ENCODE measurements at regions not wholly inside any gene's neighbourhood (a gene's known extent, or its start where the extent isn't known, plus 50 kb on each side); places are given as distances from the start of the nearest gene placed in this dataset.

DNA sequence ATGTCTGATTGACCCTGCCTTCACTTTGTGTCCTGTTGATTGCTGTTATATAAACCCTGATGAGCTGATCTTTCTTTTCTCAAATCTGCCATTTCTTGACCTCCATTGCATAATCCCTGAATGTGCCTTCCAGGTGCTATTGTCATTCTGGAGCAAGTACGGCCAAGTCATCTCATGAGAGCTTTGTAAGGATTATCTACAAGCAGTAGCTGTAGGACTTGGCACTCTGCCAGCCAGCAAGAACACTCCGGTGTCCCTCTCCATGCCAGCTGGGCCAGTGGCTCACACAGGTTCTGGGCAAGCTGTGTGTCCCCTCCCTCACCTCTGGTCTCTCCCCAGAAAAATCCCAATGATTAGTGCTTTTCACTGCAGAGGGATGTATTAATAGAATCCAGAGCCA lies 348.1 kb downstream of the FOXO1 start:
- no peak for DNase-seq
- Mint-ChIP-seq H3K36me3 (no peaks in the 10 kb centered on the region), H3K27me3 (ENCODE audit: low read depth in 3 of 3) (peaks cover 0 to 2% (median 2%) of the 10 kb centered on the region in 3 donors), H3K9me3 (peaks cover 0 to 8% (median 3%) of the 10 kb centered on the region in 7 donors), H3K4me3 (no peak overlapping the region), H3K4me1 (peaks cover 5% of the 10 kb centered on the region), H3K27ac (no peak overlapping the region)
- 40% methylated on average over 1 of the region's 2 CpGs for WGBS (ENCODE audit: insufficient coverage)
- no peaks in the 10 kb centered on the region for H3K27me3 ChIP-seq (ENCODE audit: control insufficient read depth in 2 of 2, insufficient read depth in 2 of 2, low read length in 2 of 2)
- no peak overlapping the region for H2AFZ ChIP-seq (ENCODE audit: insufficient read depth, low read depth, low read length, poor library complexity, severe bottlenecking)
- H3K9ac ChIP-seq (ENCODE audit: insufficient read depth, low read length, poor library complexity, severe bottlenecking), result no peak overlapping the region
- no peak overlapping the region for H3K4me3 ChIP-seq (replicated peaks in 1 of 3; ENCODE audit: low read depth in 2 of 3, low read length in 3 of 3)
- intact Hi-C loops (cut with micrococcal nuclease), result no loop called here
- H3K4me2 ChIP-seq (replicated peaks; ENCODE audit: extremely low read depth, low read length, poor library complexity, severe bottlenecking), result no peak overlapping the region
- no peak overlapping the region for H3K27ac ChIP-seq (ENCODE audit: low read depth in 1 of 2, low read length in 2 of 2)
- no peaks in the 10 kb centered on the region for H4K20me1 ChIP-seq (ENCODE audit: insufficient read depth, low read length)
- TF ChIP-seq, protein P1, sequence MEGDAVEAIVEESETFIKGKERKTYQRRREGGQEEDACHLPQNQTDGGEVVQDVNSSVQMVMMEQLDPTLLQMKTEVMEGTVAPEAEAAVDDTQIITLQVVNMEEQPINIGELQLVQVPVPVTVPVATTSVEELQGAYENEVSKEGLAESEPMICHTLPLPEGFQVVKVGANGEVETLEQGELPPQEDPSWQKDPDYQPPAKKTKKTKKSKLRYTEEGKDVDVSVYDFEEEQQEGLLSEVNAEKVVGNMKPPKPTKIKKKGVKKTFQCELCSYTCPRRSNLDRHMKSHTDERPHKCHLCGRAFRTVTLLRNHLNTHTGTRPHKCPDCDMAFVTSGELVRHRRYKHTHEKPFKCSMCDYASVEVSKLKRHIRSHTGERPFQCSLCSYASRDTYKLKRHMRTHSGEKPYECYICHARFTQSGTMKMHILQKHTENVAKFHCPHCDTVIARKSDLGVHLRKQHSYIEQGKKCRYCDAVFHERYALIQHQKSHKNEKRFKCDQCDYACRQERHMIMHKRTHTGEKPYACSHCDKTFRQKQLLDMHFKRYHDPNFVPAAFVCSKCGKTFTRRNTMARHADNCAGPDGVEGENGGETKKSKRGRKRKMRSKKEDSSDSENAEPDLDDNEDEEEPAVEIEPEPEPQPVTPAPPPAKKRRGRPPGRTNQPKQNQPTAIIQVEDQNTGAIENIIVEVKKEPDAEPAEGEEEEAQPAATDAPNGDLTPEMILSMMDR (IDR thresholded peaks at IDR 0.05), result no peak
- no peaks in the 10 kb centered on the region for H3K9me3 ChIP-seq (replicated peaks in 1 of 2; ENCODE audit: control insufficient read depth in 1 of 2, insufficient read depth in 1 of 2, low read length in 2 of 2)
- no peaks in the 10 kb centered on the region for H3K4me1 ChIP-seq (ENCODE audit: control insufficient read depth in 1 of 2, insufficient read depth in 2 of 2, low read length in 2 of 2)
- H3K36me3 ChIP-seq (replicated peaks in 1 of 2; ENCODE audit: control insufficient read depth in 1 of 2, insufficient read depth in 2 of 2, low read length in 2 of 2), result no peaks in the 10 kb centered on the region
- no peaks in the 10 kb centered on the region for H3K79me2 ChIP-seq (ENCODE audit: insufficient read depth, low read length)

DNA sequence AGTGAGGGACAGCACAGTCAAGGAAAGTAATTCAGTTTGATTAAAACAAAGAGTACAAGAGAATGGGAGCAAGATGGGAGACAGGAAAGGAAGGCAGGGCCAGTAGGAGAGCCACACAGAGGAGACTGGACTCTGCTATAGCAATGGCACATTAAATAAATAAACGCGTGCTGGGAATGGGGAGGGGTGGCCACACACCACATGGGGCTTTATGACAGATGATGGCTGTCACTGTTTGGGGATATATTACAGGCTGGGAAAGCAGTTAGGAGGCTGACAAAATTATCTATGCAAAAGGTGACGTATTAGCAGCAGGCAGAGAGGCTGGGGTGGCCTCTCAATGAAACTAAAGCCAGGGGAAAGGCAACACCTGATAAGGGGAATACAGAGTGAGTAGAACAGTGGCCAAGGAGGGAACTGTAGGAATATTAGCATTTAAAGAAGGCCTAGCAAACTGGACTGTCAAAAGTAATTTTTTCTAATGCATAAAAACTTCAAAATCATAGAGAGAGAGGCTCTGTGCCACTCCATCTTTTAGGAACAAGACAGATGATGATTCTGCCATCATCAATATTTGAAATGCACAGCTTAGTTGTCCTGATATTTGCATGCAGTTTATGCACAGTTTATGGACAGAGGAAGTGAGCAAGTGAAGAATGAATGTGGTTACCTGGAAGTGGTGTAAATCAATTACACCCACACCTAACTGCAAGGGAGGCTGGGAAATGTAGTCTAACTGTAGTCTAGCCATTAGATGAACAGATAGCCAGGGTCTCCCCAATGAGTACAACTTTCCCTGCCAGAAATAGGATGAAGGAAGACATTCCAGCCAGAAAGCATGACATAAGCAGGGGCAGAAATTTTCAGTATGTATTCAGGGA lies 346.5 kb downstream of the FOXO1 start:
- Histone ChIP-seq H4K20me1 (ENCODE audit: insufficient read depth, low read length) (no peaks in the 10 kb centered on the region), H3K79me2 (ENCODE audit: insufficient read depth, low read length) (no peaks in the 10 kb centered on the region), H3K4me1 (ENCODE audit: control insufficient read depth in 1 of 2, insufficient read depth in 2 of 2, low read length in 2 of 2) (no peaks in the 10 kb centered on the region), H3K9me3 (replicated peaks in 1 of 2; ENCODE audit: control insufficient read depth in 1 of 2, insufficient read depth in 1 of 2, low read length in 2 of 2) (peaks cover 0 to 3% of the 10 kb centered on the region in 2 donors), H3K27ac (ENCODE audit: low read depth in 1 of 2, low read length in 2 of 2) (no peak overlapping the region), H2AFZ (ENCODE audit: insufficient read depth, low read depth, low read length, poor library complexity, severe bottlenecking) (no peak overlapping the region), H3K9ac (ENCODE audit: insufficient read depth, low read length, poor library complexity, severe bottlenecking) (no peak overlapping the region), H3K4me2 (replicated peaks; ENCODE audit: extremely low read depth, low read length, poor library complexity, severe bottlenecking) (no peak overlapping the region), H3K36me3 (replicated peaks in 1 of 2; ENCODE audit: control insufficient read depth in 1 of 2, insufficient read depth in 2 of 2, low read length in 2 of 2) (no peaks in the 10 kb centered on the region), H3K4me3 (replicated peaks in 1 of 3; ENCODE audit: low read depth in 2 of 3, low read length in 3 of 3) (no peak overlapping the region), H3K27me3 (ENCODE audit: control insufficient read depth in 2 of 2, insufficient read depth in 2 of 2, low read length in 2 of 2) (no peaks in the 10 kb centered on the region)
- DNase-seq, result no peak
- intact Hi-C loops (cut with micrococcal nuclease), result no loop called here
- Mint-ChIP-seq H3K27ac (no peak overlapping the region), H3K4me3 (no peak overlapping the region), H3K36me3 (no peaks in the 10 kb centered on the region), H3K9me3 (peaks cover 0 to 15% (median 6%) of the 10 kb centered on the region in 7 donors), H3K4me1 (peaks cover 5% of the 10 kb centered on the region), H3K27me3 (ENCODE audit: low read depth in 3 of 3) (peaks cover 0 to 2% (median 2%) of the 10 kb centered on the region in 3 donors)
- TF ChIP-seq, protein P1 (IDR thresholded peaks at IDR 0.05), result no peak
- WGBS (ENCODE audit: insufficient coverage), result 78% methylated on average over 3 of the region's 3 CpGs
